Vagina (tissue), 2 donors: ENCODE measurements at regions not wholly inside any gene's neighbourhood (a gene's known extent, or its start where the extent isn't known, plus 50 kb on each side); places are given as distances from the start of the nearest gene placed in this dataset.

Experiments used
- POLR2A ChIP-seq, 2 donors: fragments of 450-650 bp; IDR thresholded peaks; one replicate each; pipeline ENCODE4 v1.6.1; 2017; ENCODE audit warnings: antibody characterized with exemption in 2 of 2, mild to moderate bottlenecking in 2 of 2, moderate library complexity in 2 of 2
- POLR2AphosphoS5 ChIP-seq, 2 donors: sonication (generic); formaldehyde crosslinking; IDR thresholded peaks; one replicate each; pipeline ENCODE4 v1.9.0; 2017; ENCODE audit warnings: antibody characterized with exemption in 2 of 2, mild to moderate bottlenecking in 2 of 2, low read depth in 1 of 2; ENCODE audit not compliant: insufficient read depth in 1 of 2
- TF ChIP-seq, protein P1 (sequence below), 3 experiments: fragments of 450-650 bp in 2 of 3; fragments of 200-600 bp in 1 of 3; sonication (generic) in 1 of 3; IDR thresholded peaks; one replicate each; pipeline ENCODE4 v1.5.1; 2017 to 2019; ENCODE audit warnings: antibody characterized with exemption in 3 of 3, mild to moderate bottlenecking in 2 of 3, moderate library complexity in 2 of 3

DNA sequence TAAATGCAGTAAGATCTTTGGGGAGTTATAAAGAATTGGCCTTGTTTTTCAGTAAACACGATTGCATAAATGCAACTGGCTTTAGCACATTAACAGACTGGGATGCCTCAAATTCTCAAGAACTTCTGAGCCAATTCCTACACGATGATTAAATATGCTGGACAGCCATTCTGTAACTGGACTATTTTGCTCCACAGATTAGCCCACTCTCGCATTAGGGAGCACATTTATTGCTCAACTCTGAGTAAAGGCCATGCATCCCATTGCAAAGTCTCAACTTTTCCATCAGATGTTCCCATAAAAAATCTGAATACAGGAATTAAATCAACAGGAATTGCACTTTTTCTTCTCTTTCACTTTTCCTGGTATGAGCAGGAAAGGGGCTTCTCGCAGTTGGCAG lies 66.7 kb upstream of the PRICKLE2 start:
- TF ChIP-seq, protein P1, sequence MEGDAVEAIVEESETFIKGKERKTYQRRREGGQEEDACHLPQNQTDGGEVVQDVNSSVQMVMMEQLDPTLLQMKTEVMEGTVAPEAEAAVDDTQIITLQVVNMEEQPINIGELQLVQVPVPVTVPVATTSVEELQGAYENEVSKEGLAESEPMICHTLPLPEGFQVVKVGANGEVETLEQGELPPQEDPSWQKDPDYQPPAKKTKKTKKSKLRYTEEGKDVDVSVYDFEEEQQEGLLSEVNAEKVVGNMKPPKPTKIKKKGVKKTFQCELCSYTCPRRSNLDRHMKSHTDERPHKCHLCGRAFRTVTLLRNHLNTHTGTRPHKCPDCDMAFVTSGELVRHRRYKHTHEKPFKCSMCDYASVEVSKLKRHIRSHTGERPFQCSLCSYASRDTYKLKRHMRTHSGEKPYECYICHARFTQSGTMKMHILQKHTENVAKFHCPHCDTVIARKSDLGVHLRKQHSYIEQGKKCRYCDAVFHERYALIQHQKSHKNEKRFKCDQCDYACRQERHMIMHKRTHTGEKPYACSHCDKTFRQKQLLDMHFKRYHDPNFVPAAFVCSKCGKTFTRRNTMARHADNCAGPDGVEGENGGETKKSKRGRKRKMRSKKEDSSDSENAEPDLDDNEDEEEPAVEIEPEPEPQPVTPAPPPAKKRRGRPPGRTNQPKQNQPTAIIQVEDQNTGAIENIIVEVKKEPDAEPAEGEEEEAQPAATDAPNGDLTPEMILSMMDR (IDR thresholded peaks at IDR 0.05): no peak
- TF ChIP-seq POLR2A (IDR thresholded peaks at IDR 0.05) (no peak), POLR2AphosphoS5 (IDR thresholded peaks at IDR 0.05; ENCODE audit: insufficient read depth in 1 of 2, low read depth in 1 of 2) (peak; percentile 33 to 51)
